WTC11 (cell line): ENCODE measurements at regions not wholly inside any gene's neighbourhood (a gene's known extent, or its start where the extent isn't known, plus 50 kb on each side); places are given as distances from the start of the nearest gene placed in this dataset.

Experiments used
- AR ChIP-seq: fragments of 250-450 bp; sonication (Bioruptor Pico); IDR thresholded peaks from 2 replicates; pipeline ENCODE4 v1.9.0; 2021; ENCODE audit warnings: mild to moderate bottlenecking
- ATF6 ChIP-seq: sonication (generic); formaldehyde crosslinking; IDR thresholded peaks from 2 replicates; pipeline ENCODE4 v1.8.1; 2023; ENCODE audit warnings: mild to moderate bottlenecking, missing genetic modification reagents
- FOXP1 ChIP-seq: sonication (generic); formaldehyde crosslinking; IDR thresholded peaks from 2 replicates; pipeline ENCODE4 v1.8.0; 2022; ENCODE audit warnings: missing genetic modification reagents, mild to moderate bottlenecking, moderate library complexity, borderline replicate concordance
- HMGA2 ChIP-seq: fragments of 250-450 bp; sonication (Bioruptor Pico); IDR thresholded peaks from 2 replicates; pipeline ENCODE4 v1.4.0; 2021; ENCODE audit warnings: mild to moderate bottlenecking, moderate library complexity
- MAX ChIP-seq: sonication (generic); formaldehyde crosslinking; IDR thresholded peaks from 2 replicates; pipeline ENCODE4 v1.8.0; 2022; ENCODE audit warnings: mild to moderate bottlenecking, missing genetic modification reagents
- NR1H2 ChIP-seq: sonication (generic); formaldehyde crosslinking; IDR thresholded peaks from 2 replicates; pipeline ENCODE4 v1.9.0; 2021; ENCODE audit warnings: mild to moderate bottlenecking, moderate library complexity, missing genetic modification reagents
- SMAD4 ChIP-seq: sonication (generic); formaldehyde crosslinking; IDR thresholded peaks from 2 replicates; pipeline ENCODE4 v1.8.0; 2022; ENCODE audit warnings: mild to moderate bottlenecking, missing genetic modification reagents
- TP53 ChIP-seq: sonication (generic); formaldehyde crosslinking; IDR thresholded peaks from 2 replicates; pipeline ENCODE4 v1.8.1; 2023; ENCODE audit warnings: mild to moderate bottlenecking, missing genetic modification reagents
- ZNF317 ChIP-seq: sonication (generic); formaldehyde crosslinking; IDR thresholded peaks from 2 replicates; pipeline ENCODE4 v1.8.1; 2023; ENCODE audit warnings: low read depth, mild to moderate bottlenecking, moderate library complexity, missing genetic modification reagents, borderline replicate concordance
- ZNF425 ChIP-seq: fragments of 250-450 bp; sonication (Bioruptor Pico); conservative IDR thresholded peaks from 2 replicates; pipeline ENCODE4 v1.9.0; 2021; ENCODE audit warnings: mild to moderate bottlenecking
- ZNF512 ChIP-seq: sonication (generic); formaldehyde crosslinking; IDR thresholded peaks from 2 replicates; pipeline ENCODE4 v1.8.1; 2022; ENCODE audit warnings: missing genetic modification reagents, borderline replicate concordance

GRCh38 chr4:15376594-15376993 is 51.2 kb upstream of the C1QTNF7 start (continued):
- TF ChIP-seq ZNF425 (CRISPR knock-in tag) (no peak), MAX (CRISPR knock-in tag) (no peak), SMAD4 (no peak), NR1H2 (CRISPR knock-in tag) (no peak), ATF6 (CRISPR knock-in tag) (no peak), ZNF512 (CRISPR knock-in tag) (no peak), FOXP1 (CRISPR knock-in tag) (no peak), HMGA2 (CRISPR knock-in tag) (no peak), ZNF317 (CRISPR knock-in tag) (no peak), TP53 (CRISPR knock-in tag) (no peak), AR (CRISPR knock-in tag) (no peak)
